Endothelial cell of umbilical vein (primary cell): ENCODE measurements at regions not wholly inside any gene's neighbourhood (a gene's known extent, or its start where the extent isn't known, plus 50 kb on each side); places are given as distances from the start of the nearest gene placed in this dataset.

Experiments
- BruUV-seq: library from RNA; stranded (reverse); fragments of 400-500 nt; replicated peaks from 2 replicates; lab custom pipeline; 2021; lab: Mats Ljungman, UMichigan
- CTCF ChIA-PET: fragments of 300-600, 350-600 bp; sonication (Branson Sonifier 250); formaldehyde crosslinking; loops from one replicate; lab custom pipeline; 2021; ENCODE audit warnings: antibody characterized with exemption, inconsistent platforms; lab: Charles Lee
- POLR2A ChIA-PET: fragments of 300-600, 350-600 bp; sonication (Branson Sonifier 250); formaldehyde crosslinking; loops from one replicate; lab custom pipeline; 2021; ENCODE audit warnings: antibody characterized with exemption, inconsistent platforms; lab: Charles Lee
- DNase-seq: peaks from one replicate; pipeline ENCODE4 v3.0.0-alpha.2; 2011; ENCODE audit warnings: low read depth, low spot score
- FAIRE-seq: peaks from 2 replicates; lab custom pipeline; 2011; peaks lifted over from hg19 to GRCh38; lab: Jason Lieb, UNC
- H2AFZ ChIP-seq: 2 replicates; pipeline ENCODE4 v1.6.0; 2012; ENCODE audit warnings: low read depth, low read length, control low read depth, inconsistent platforms
- H3K27ac ChIP-seq: 2 replicates; pipeline ENCODE4 v1.5.1; 2011; ENCODE audit warnings: low read depth, mild to moderate bottlenecking, control low read depth, low read length, moderate library complexity; ENCODE audit not compliant: insufficient read depth
- H3K27me3 ChIP-seq, 2 experiments: 2 replicates each; pipeline versions ENCODE4 v1.6.0 to v1.6.1; 2011; ENCODE audit warnings: low read length in 2 of 2, mixed read lengths in 1 of 2; ENCODE audit not compliant: control insufficient read depth in 2 of 2, insufficient read depth in 2 of 2
- H3K36me3 ChIP-seq, 2 experiments: 2 replicates in 1 of 2; 3 replicates in 1 of 2; pipeline ENCODE4 v1.5.1; 2011; ENCODE audit warnings: low read length in 2 of 2, mild to moderate bottlenecking in 1 of 2, moderate library complexity in 1 of 2; ENCODE audit not compliant: control insufficient read depth in 2 of 2, insufficient read depth in 2 of 2; ENCODE audit errors: extremely low read depth in 1 of 2
- H3K4me1 ChIP-seq: 3 replicates; pipeline ENCODE4 v1.5.1; 2011; ENCODE audit warnings: mild to moderate bottlenecking, low read length; ENCODE audit not compliant: control insufficient read depth, insufficient read depth; ENCODE audit errors: extremely low read depth
- H3K4me2 ChIP-seq: 2 replicates; pipeline ENCODE4 v1.6.1; 2011; ENCODE audit warnings: low read length, control low read depth, mixed read lengths; ENCODE audit not compliant: insufficient read depth
- H3K4me3 ChIP-seq, 3 experiments: fragments of 200-600 bp in 1 of 3; sonication (generic), shearing (Covaris generic) in 1 of 3; replicated peaks in 1 of 3; 2 replicates each; pipeline ENCODE4 v1.5.1; 2011 to 2016; ENCODE audit warnings: control low read depth in 3 of 3, low read length in 3 of 3, mild to moderate bottlenecking in 2 of 3, inconsistent platforms in 1 of 3, low read depth in 1 of 3, moderate library complexity in 1 of 3; ENCODE audit not compliant: insufficient read depth in 1 of 3
- H3K79me2 ChIP-seq: 2 replicates; pipeline ENCODE4 v1.6.0; 2012; ENCODE audit warnings: low read length, inconsistent platforms; ENCODE audit not compliant: control insufficient read depth, insufficient read depth
- H3K9ac ChIP-seq: replicated peaks from 2 replicates; pipeline ENCODE3; 2011; ENCODE audit warnings: low read length, control low read depth; ENCODE audit not compliant: insufficient read depth; ENCODE audit errors: extremely low read depth
- H3K9me1 ChIP-seq: replicated peaks from 3 replicates; pipeline ENCODE4 v1.6.0; 2011; ENCODE audit warnings: mild to moderate bottlenecking, low read length; ENCODE audit not compliant: control insufficient read depth, insufficient read depth; ENCODE audit errors: extremely low read depth
- H3K9me3 ChIP-seq: replicated peaks from 2 replicates; pipeline ENCODE4 v1.5.1; 2012; ENCODE audit warnings: low read length, inconsistent platforms; ENCODE audit not compliant: control insufficient read depth, insufficient read depth
- H4K20me1 ChIP-seq: replicated peaks from 2 replicates; pipeline ENCODE3; 2011; ENCODE audit warnings: mild to moderate bottlenecking, low read length; ENCODE audit not compliant: control insufficient read depth, insufficient read depth; ENCODE audit errors: extremely low read depth
- CTCF ChIP-seq, 2 donors: IDR thresholded peaks; 1 replicate in 1 of 2; 2 replicates in 1 of 2; pipeline ENCODE4 v1.5.1; 2011; ENCODE audit warnings: low read length in 2 of 2, mild to moderate bottlenecking in 2 of 2, moderate library complexity in 2 of 2, control low read depth in 1 of 2, inconsistent platforms in 1 of 2, low read depth in 1 of 2; ENCODE audit not compliant: insufficient read depth in 1 of 2; ENCODE audit errors: extremely low read depth in 1 of 2
- EZH2 ChIP-seq: IDR thresholded peaks from 2 replicates; pipeline ENCODE4 v1.6.1; 2012; ENCODE audit warnings: borderline replicate concordance, low read depth, mild to moderate bottlenecking, moderate library complexity, low read length, inconsistent platforms; ENCODE audit not compliant: severe bottlenecking
- JUN ChIP-seq: IDR thresholded peaks from 2 replicates; pipeline ENCODE4 v1.6.1; 2011; ENCODE audit warnings: borderline replicate concordance, low read depth; ENCODE audit not compliant: insufficient read length, insufficient read depth
- MYC ChIP-seq: IDR thresholded peaks from one replicate; pipeline ENCODE4 v1.6.1; 2011; ENCODE audit warnings: mild to moderate bottlenecking, low read depth, low read length
- POLR2A ChIP-seq: IDR thresholded peaks from 2 replicates; pipeline ENCODE4 v1.6.1; 2012; ENCODE audit warnings: low read depth, mild to moderate bottlenecking, control low read depth, low read length
- POLR2AphosphoS5 ChIP-seq: IDR thresholded peaks from 2 replicates; pipeline ENCODE4 v1.6.1; 2012; ENCODE audit warnings: low read depth, mild to moderate bottlenecking, control low read depth, low read length, moderate library complexity; ENCODE audit not compliant: insufficient read depth
- dilution Hi-C: fragments of 300-500 bp; cut with MboI; formaldehyde crosslinking; loops from one replicate; pipeline ENCODE4 v1.15.0; 2019; ENCODE audit warnings: low sequenced_read_pairs; ENCODE audit not compliant: extremely low pct_ligation_motif_present
- intact Hi-C: fragments of 100-400 bp; cut with micrococcal nuclease; formaldehyde crosslinking; loops from one replicate; pipeline ENCODE4 v1.10.0; 2022

- no peaks in the 10 kb centered on the region for H3K36me3 ChIP-seq
- dilution Hi-C loops (no loop called here), intact Hi-C loops (no loop called here)
- ChIA-PET POLR2A (no interaction called here), CTCF (interaction anchor here (0.7 kb wide), 1 partner anchor 1635 kb away, joined by 3 read pairs; no protein-coding TSS in a partner anchor)
- no peak overlapping the region for H3K4me2 ChIP-seq
- H3K4me1 ChIP-seq = no peaks in the 10 kb centered on the region
- no peak overlapping the region for H3K27ac ChIP-seq
- H3K9me3 ChIP-seq = no peaks in the 10 kb centered on the region
- no peaks in the 10 kb centered on the region for H3K79me2 ChIP-seq
- H4K20me1 ChIP-seq = no peaks in the 10 kb centered on the region
- TF ChIP-seq POLR2A = no peak
- TF ChIP-seq JUN = no peak
- TF ChIP-seq POLR2AphosphoS5 = no peak
- TF ChIP-seq CTCF (IDR thresholded peaks at IDR 0.05; ENCODE audit: extremely low read depth in 1 of 2, insufficient read depth in 1 of 2, low read depth in 1 of 2, low read length in 2 of 2) = no peak
- TF ChIP-seq EZH2 = no peak
- no peak for TF ChIP-seq MYC
- no peaks in the 10 kb centered on the region for H3K27me3 ChIP-seq
- no peak overlapping the region for H3K4me3 ChIP-seq
- H3K9me1 ChIP-seq = no peaks in the 10 kb centered on the region
- H3K9ac ChIP-seq = no peak overlapping the region
- no TSS peak for BruUV-seq
- H2AFZ ChIP-seq = no peak overlapping the region
- DNase-seq = no peak
- FAIRE-seq = no peak
Observed at GRCh38 chr1:191065346-191065745, 587.7 kb upstream of the BRINP3 start.

- no TSS peak for BruUV-seq
- dilution Hi-C loops = no loop called here
- H3K9me1 ChIP-seq = no peaks in the 10 kb centered on the region
Observed at GRCh38 chr1:191065771-191066170, 588.1 kb upstream of the BRINP3 start.

More at GRCh38 chr1:191065771-191066170, 588.1 kb upstream of the BRINP3 start:
- Histone ChIP-seq H3K9ac (no peak overlapping the region), H3K27me3 (no peaks in the 10 kb centered on the region), H3K4me3 (no peak overlapping the region), H3K27ac (no peak overlapping the region), H3K36me3 (no peaks in the 10 kb centered on the region), H4K20me1 (no peaks in the 10 kb centered on the region), H3K4me2 (no peak overlapping the region), H2AFZ (no peak overlapping the region), H3K9me3 (no peaks in the 10 kb centered on the region), H3K79me2 (no peaks in the 10 kb centered on the region), H3K4me1 (no peaks in the 10 kb centered on the region)
- intact Hi-C loops = no loop called here
- no peak for TF ChIP-seq JUN
- no peak for FAIRE-seq
- no peak for DNase-seq
- POLR2A ChIA-PET = no interaction called here
- CTCF ChIA-PET = no interaction called here
